HG03103 (cell line): ENCODE measurements at regions not wholly inside any gene's neighbourhood (a gene's known extent, or its start where the extent isn't known, plus 50 kb on each side); places are given as distances from the start of the nearest gene placed in this dataset.

Experiments
- ATAC-seq: cut with Tn5 transposase; IDR thresholded peaks from one replicate; pipeline ENCODE4 v1.9.1; 2021; ENCODE audit warnings: low read depth; ENCODE audit not compliant: unreplicated experiment

DNA sequence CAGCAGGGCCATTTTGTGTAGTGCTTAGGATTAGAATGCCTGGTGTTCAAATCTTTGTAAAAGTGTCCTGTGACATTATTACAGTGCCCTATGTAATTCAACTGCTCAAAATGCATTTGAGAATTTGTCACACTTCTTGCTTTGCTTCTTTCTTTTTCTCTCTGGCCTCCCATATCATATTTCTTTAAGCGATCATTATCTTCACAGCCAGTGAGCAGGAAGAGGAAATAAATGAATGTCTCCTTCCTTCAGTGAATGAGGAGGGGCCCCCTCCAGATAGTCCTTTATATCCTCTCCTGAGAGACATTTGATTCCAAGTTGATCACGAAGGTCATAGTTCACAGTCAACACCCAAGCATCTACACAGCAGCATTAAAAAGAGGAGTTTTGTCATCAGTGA lies 425.1 kb upstream of the NPVF start:
- no peak for ATAC-seq

DNA sequence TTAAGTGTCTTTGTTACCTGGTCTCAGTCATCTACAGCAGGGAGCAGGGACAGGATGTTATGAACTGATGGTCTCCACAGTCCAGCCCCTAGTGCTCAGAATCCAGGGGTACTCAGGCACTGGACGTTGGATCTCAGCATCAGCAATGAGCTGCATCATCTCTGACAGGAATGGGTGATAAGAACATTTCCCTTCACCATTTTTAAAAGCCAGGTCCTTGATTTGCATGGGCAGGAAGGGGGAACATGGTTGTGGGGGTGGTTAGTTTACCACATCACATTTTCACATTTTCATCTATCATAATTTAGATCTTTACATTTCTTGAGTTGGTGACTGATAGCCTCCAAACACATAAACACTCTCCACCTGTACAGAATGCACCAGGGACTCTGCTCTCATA lies 427.8 kb upstream of the NPVF start:
- no peak for ATAC-seq

DNA sequence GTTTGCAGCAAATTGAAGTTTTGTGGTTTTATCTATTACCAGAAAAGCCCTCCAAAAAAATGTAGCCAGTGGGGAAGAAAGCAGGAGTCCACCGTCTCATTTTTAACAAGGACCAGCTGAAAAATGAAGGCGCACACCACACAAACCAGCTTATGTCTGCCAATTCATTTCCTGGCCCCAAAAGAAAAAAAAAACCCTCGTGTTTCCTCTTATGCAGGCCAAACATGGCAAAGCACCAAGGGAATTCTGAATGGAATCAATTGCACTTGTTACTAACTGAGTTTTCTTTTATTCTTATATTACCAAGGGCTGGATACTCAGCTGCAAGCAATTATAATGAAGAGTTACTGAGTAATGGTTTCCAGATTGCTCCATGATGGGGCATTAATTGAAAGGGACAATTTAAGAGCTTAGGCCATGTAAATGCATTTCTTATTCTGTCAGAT lies 428.3 kb upstream of the NPVF start:
- ATAC-seq: no peak

DNA sequence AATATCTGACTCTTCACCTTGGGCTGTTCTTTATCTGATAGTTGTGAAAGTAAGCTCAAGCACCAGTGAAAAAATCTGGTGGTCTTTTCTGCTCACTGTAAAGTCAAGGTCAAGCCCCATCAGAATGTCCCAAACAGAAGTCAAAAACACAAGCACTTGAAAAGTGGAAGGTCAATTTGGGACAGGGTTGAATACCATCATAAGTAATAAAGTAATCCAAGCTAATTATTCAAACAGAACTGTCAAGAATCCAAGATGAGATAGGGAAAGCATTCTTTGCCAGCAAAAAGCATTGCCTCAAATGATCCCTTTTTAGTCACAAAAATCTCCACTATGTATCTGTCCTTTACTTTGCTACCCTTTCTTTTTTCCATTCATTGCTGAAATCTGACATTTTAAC lies 430.1 kb upstream of the NPVF start:
- no peak for ATAC-seq

DNA sequence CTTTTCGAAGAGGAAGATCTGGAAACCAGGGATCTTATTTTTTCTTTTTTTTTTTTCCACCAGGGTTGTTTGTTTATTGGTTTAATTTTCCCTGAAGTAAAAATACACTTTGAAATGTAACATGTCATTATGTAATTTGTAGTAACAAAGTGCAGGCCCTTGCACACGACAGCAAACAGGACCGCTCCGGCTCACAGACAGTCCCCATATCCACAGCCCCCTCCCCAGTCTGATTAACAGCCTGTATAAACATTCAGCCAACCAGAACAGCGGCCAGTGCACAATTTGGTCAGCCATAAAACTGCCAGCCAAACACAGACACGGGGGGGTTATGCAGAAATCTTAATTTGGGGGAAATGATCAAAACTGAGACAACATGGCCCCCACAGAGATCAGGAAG lies 431.6 kb upstream of the NPVF start:
- ATAC-seq: no peak

DNA sequence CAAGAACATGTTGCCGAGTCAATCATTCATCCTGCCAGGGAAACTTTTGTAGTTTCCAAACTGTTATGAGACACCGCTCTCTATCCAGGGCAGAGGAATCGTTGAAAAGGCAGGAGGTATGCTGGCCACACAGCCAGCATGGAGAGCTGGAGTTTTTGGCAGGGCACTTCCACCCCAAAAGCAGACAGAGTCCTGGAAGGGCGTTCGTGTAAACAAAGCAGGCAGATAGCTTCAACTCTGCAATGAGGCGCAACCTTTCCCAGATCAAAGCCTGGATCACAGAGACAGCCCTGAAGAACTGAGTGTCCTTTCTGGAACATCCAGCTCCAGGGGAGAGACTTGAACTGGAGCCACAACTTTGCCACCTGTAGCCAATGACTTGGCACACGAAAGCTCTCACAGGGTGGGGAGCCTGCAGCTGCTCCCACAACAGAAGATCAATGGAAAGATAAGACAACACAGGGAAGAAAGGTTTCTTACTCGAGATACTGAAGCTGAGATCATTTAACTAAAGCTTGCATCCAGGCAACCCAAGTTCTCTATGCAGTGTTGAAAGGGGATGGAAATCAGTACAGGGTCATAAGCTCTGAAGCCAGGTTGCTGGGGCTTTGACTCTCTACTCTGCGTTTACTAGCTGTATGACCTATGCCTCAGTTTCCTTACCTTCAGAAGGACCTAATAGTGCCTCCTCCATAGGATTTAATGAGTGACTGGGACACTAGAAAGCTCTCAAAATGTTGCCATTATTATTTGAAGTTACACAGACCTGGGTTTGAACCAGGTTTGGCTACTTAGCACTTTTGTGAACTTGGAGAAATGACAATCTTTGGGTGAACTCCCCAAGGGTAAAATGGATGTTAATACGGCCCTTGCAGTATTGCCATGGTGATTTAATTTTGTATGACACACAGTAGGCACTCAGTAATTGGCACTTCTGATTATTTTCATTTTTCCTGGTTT lies 434.8 kb upstream of the NPVF start:
- no peak for ATAC-seq

DNA sequence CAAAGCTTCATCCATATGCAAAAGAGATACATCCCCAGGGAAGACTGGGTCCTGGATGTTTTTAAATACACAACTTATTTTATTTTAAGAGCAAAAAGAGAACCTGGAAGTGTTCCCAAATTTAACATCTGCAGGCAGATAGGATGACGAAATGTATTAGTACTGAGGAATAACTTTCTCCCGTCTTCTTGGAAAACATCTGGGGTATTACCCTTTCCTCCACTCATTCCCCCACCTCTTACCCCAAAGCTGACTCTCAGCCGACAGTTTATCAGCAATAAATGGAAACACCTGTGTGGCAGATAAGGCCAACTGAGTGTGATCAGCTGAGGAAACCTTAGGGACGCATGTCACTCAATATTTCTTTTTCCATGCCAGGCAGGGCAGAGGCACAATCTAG lies 435.6 kb upstream of the NPVF start:
- ATAC-seq: no peak

DNA sequence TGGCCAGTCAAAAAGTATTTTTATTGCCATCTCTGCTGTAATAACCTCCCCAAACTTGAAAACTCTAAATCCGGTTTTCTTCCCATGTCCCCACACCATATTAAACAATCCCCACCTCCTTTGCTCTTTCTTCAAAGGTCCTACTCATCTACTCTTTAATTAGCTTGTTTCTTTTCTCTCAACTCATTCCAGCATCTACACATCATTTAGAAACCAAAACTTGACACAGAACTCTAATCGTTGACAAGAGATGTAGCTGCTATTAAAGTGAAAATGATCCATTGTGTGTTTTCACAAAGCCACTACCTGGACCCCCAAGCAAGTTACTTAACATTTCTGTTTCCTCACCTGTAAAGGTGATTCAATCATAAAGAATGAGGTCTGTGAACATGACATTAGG lies 436.3 kb upstream of the NPVF start:
- ATAC-seq: no peak

DNA sequence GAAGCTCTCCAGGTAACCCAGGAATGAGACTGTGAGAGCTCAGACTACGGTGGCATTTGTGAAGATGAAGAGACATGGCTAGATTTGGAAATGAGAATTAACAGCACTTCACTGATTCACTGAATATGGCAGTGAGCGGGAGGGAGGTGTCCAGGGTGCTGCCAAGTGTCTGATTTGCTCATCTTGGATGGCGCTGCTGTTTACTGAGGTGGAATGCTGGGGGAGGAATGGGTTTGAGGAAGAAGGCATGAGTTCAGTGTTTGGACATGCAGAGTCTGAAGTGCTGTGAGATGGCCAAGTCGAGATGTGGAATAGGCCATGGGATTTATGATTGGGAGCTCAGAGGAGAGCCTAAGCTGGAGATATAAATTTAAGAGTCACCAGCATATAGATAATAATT lies 437.1 kb upstream of the NPVF start:
- ATAC-seq: no peak

DNA sequence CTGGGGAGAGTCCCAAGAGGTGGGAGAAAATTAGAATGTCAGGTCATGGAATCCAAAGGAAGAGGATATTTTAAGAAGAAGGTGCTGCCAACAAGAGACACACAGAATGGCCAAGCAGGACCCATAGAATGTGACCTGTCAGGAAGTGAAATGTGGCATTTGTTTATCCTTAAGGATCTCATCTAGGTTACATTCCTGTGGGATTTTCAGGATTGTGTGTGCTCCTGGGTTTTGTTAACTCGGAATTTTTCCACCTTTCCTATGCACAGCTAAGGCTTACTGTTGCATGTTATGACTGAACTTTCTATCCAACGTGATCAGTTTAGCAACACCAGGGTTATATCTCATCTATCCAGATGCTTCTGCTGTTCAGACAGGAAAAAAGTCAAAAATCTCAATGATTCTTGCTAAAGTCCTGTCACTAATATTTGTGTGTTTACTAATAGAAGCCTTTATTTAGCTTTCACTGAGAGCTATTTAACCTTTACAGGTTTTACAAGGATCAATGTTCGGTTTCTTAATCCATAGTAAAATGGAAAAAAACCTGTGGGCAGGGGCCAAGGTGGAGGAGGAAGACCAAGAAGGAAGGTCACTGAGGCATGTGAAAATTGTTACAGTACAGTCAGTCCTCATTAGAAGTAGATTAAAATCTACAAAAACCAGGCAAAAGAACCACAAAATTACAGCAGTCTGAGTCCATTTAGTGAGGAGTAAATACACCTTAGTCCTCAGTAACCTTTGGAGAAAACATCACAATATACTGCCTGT lies 437.8 kb upstream of the NPVF start:
- no peak for ATAC-seq

DNA sequence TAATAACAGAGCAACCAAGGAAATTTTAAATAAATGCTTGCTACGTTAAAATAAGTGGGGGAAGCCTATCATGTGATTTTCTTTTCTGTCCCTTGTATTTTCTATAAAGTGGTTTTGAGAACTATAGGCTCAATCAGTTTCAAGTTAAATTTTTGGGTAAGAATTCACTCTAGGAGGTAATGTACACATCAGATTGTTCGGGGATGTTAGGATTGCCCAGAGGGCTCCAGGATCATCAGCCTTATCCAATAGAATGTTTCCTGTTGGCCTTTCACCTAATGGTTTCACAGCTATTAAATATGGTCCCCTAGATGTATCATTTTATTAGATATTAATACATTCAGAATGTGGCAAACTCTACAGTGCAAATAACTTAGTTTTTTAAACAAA lies 438.4 kb upstream of the NPVF start:
- ATAC-seq: no peak

DNA sequence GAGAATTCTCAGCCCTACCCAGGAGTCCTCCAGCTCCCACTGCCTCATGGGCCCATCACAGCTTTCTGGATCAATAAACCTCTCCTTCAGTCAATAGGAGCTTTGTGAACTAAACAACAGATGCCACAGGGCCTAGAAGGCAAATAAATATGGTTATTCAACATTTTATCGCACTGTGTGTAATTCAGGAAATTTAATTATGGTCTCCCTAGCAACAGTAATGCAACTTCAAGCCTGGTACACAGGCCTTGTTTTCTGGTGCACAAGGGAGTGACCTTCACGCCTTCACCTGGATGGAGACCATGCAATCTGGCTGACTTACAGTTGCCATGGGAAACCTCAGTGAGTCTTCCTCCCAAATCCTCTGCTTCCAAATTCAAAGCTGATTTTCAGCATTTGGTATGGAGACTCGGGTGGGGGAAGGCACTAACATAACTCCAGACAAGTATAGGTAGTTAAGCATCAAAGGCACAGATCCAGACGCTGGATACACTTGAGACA lies 441.0 kb upstream of the NPVF start:
- ATAC-seq: no peak

DNA sequence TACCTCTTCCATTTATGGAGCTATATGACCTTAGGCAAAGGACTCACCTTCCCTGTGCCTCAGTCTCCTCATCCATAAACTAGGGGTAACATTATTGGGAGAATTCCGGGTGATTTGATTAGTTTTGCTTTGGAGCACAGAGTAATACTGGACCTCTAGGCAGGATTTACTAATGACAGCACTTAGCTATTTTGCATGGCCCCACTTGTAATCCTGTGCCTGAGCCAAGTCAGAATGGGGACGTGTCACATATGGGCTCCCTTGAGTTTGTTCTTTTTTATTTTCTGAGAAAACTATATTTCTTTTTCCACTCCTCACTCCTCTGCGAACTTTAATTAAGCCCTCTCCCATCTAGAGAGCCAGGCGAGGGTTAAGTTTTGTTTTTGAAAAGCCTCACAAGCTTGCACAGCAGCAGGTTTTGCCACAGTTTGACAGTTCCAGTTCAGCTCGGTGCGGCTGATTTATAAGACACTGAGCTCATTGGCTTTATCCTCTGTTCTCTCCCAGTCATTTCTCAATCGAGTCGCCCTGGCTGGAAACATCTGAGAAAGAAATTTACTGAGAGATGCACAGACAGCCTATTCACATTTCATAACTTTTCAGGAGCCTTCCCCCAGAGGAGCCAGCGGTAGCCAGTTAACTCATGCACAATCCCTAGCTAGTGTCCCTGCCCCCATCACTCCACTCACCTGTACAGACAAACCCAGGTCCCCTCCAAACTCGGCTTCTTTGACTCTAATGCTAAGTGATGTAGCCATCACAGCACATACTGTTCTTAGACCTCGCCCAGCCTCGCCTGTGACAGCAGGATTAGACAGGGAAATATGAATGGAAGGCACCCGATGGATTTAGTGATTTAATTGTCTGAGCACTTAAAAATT lies 441.9 kb upstream of the NPVF start:
- no peak for ATAC-seq

DNA sequence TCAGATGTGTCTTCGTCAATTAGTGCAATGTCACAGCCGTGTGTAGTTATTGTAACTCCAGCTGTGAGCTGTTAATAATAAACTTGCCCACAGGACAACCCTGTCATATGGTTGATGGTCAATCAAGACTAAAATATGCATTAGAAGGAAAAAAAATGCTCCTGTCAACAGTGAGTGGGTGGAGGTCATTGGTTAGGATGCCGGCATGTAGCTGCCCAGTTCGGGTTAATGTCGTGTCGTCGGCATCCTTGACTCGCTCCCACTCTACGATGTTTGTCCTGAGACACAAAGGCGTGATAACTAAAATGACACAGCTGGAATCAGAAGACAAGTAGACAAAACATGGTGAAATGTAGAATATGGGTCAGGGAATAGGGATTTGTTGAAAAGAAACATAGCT lies 442.8 kb upstream of the NPVF start:
- no peak for ATAC-seq

DNA sequence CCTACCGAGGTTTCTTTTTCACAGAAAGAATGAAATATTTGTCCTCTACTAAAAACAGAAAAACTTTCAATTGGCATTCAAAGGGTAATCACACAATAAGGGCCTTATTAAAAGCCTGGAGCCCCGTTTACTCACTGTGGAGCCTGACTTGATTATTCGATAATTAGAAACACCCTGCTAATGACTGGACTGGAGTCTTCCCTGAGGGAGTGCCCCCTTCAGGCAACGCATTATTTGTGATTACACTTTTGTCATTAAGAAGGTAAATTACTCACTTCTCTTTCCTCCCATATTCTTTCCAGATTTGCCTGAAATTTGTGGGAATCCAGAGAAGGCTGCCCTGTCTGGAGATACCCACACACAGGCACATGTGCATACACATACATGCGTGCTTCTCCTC lies 444.2 kb upstream of the NPVF start:
- no peak for ATAC-seq

DNA sequence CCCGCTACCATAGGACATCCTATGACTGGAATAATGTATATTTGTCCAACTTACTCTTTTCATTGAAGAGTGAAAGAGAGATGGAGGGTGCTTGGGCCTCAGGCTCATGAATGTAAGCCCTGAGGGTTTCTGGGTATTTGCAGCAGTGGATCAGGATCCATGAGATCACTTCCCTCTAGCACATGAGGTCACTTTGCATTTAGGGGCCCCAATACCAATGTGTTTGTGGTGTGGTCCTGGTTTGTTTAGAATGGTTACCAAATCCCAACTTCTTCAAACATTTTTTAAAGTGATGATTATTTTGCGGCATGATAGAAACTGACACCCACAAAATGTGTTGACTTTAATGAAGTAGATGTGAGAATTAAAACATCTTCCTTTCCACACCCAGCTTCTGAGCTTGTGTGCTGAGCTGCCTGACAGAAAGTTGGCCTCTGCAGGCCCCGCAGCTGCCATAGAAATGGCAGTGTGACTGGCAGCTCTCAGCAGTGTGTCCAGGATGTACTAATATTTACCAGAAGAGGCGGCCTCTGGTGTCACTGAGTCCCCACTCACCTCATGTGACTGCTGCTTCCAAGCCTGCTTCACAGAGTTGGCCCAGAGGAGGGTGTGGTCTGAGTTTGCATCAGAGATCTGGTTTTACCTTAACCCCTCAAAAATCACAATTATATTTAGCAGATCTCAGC lies 447.6 kb upstream of the NPVF start:
- ATAC-seq: no peak

DNA sequence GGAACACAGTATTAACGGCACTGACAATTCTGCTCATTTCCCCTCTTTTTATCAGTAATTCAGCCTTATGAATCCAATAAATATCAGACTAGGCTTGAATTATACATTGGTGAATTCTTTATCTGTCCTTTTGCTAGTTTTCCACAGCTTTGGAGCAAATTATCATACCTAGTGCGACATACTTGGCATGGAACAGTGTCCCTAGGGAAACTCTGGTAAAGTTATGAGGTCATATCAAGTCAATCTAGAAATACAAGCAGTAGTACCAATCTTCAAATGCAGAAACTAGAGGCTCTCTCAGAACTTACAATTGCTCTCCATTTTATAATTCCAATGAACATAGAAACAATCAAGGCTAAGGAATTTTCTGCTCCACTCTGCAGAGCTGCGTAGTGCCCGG lies 449.3 kb upstream of the NPVF start:
- ATAC-seq: no peak

DNA sequence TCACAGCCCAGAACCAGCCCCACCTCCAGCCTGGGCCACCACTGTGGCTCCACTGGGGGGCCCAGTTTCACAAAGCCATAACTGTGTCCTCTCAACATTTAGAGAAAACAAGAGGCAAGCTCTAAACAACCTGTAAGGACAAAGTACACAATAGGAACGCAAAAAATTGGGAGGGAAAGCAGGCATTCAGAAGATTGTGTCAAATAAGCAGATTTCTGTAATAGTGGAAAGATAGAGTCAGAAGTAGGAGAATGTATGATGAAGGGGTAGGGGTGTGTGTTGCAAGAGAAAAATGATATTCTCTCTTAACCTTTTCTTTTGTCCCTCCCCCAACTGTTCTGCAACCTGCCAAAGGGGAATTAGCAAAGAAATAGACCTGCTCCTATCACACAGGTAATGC lies 449.9 kb upstream of the NPVF start:
- ATAC-seq: no peak

DNA sequence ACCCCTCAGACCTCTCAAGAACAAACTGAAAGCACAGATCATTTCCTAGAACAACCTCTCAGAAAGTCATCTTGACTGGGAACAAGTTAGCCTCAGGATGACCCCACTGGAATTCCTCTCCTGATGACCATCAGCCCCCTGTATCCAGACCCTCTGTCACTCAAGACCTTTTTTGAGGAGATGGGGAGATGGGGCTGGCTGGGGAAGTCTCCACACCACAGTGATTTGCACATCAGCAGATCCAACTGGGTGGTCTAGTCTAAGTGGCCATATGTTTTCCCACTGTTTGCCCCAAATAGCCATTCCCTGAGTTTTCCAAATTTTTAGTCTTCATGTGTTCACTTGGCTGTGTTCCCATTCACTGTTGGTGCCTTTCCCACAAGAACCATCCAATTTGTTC lies 452.4 kb upstream of the NPVF start:
- no peak for ATAC-seq

DNA sequence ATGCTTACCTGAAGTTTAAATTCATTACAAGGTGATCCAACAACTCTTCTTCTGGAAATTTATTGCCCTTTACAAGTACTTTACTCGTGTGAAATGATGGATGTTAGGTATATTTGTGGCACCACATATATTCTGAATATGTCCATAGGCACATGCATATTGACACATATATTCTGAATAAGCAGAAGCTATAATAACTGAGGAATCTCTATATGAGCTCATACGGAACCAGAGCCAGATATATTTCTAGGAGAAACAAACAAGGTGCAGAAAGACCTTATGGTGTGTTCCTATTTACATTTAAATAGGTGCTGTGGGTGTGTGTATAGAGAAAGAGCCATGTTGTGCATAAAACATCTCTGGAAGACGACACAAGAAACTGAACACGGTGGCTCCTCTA lies 456.1 kb upstream of the NPVF start:
- no peak for ATAC-seq
